Prostate gland (tissue), 2 donors: ENCODE measurements at regions not wholly inside any gene's neighbourhood (a gene's known extent, or its start where the extent isn't known, plus 50 kb on each side); places are given as distances from the start of the nearest gene placed in this dataset.

Experiments used
- POLR2A ChIP-seq: fragments of 450-650 bp; IDR thresholded peaks from one replicate; pipeline ENCODE4 v1.6.1; 2016; ENCODE audit warnings: antibody characterized with exemption, mild to moderate bottlenecking
- POLR2AphosphoS5 ChIP-seq: sonication (generic); formaldehyde crosslinking; IDR thresholded peaks from one replicate; pipeline ENCODE4 v1.6.1; 2017; ENCODE audit warnings: antibody characterized with exemption
- TF ChIP-seq, protein P1 (sequence below), 4 experiments: fragments of 200-600 bp in 2 of 4; fragments of 450-650 bp in 2 of 4; sonication (generic) in 2 of 4; IDR thresholded peaks; 1 replicate in 3 of 4; 2 replicates in 1 of 4; pipeline ENCODE4 v1.5.1; 2016 to 2019; ENCODE audit warnings: antibody characterized with exemption in 4 of 4, mild to moderate bottlenecking in 2 of 4, moderate library complexity in 2 of 4

GRCh38 chr21:38206646-38207045, 50.1 kb upstream of the KCNJ15 start:
- TF ChIP-seq, protein P1, sequence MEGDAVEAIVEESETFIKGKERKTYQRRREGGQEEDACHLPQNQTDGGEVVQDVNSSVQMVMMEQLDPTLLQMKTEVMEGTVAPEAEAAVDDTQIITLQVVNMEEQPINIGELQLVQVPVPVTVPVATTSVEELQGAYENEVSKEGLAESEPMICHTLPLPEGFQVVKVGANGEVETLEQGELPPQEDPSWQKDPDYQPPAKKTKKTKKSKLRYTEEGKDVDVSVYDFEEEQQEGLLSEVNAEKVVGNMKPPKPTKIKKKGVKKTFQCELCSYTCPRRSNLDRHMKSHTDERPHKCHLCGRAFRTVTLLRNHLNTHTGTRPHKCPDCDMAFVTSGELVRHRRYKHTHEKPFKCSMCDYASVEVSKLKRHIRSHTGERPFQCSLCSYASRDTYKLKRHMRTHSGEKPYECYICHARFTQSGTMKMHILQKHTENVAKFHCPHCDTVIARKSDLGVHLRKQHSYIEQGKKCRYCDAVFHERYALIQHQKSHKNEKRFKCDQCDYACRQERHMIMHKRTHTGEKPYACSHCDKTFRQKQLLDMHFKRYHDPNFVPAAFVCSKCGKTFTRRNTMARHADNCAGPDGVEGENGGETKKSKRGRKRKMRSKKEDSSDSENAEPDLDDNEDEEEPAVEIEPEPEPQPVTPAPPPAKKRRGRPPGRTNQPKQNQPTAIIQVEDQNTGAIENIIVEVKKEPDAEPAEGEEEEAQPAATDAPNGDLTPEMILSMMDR (IDR thresholded peaks at IDR 0.05) = no peak
- no peak for TF ChIP-seq POLR2A
- TF ChIP-seq POLR2AphosphoS5 = no peak
